Adrenal gland (tissue), 5 donors: ENCODE measurements at regions not wholly inside any gene's neighbourhood (a gene's known extent, or its start where the extent isn't known, plus 50 kb on each side); places are given as distances from the start of the nearest gene placed in this dataset.

Experiments used
- CTCF ChIP-seq, 6 experiments: fragments of 450-650 bp in 4 of 6; fragments of 200-600 bp in 2 of 6; sonication (generic) in 1 of 6; IDR thresholded peaks; 1 replicate in 5 of 6; 2 replicates in 1 of 6; pipeline versions ENCODE4 v1.5.1 to v1.8.0; 2016 to 2021; ENCODE audit warnings: antibody characterized with exemption in 6 of 6, mild to moderate bottlenecking in 2 of 6, moderate library complexity in 1 of 6
- POLR2A ChIP-seq, 2 donors: fragments of 450-650 bp; IDR thresholded peaks; one replicate each; pipeline ENCODE4 v1.6.1; 2017; ENCODE audit warnings: antibody characterized with exemption in 2 of 2, mild to moderate bottlenecking in 2 of 2, moderate library complexity in 1 of 2
- donor health status: DM: no; HTN: no; CAD: no.

- TF ChIP-seq CTCF (IDR thresholded peaks at IDR 0.05) (no peak), POLR2A (IDR thresholded peaks at IDR 0.05) (no peak)
These were observed 316.1 kb downstream of the IRX1 start for GRCh38 chr5:3911773-3912172.
